ENCODE measurements at regions not wholly inside any gene's neighbourhood (a gene's known extent, or its start where the extent isn't known, plus 50 kb on each side); places are given as distances from the start of the nearest gene placed in this dataset.

GRCh38 chr2:71277536-71278103 lies 50.7 kb upstream of the PAIP2B start:
- peaks cover 70% of the 10 kb centered on the region for H3K27me3 Mint-ChIP-seq (ENCODE audit: low read depth)
- no peak overlapping the region for H3K27ac Mint-ChIP-seq
- peak overlapping the region; percentile 72 for H3K4me3 Mint-ChIP-seq (ENCODE audit: low read depth)
- peaks cover 9% of the 10 kb centered on the region for H3K4me1 Mint-ChIP-seq (ENCODE audit: low read depth)
- no peak for DNase-seq (ENCODE audit: low spot score)
- no peaks in the 10 kb centered on the region for H3K36me3 Mint-ChIP-seq (ENCODE audit: low read depth)
- peaks cover 11% of the 10 kb centered on the region for H3K9me3 Mint-ChIP-seq
- intact Hi-C loops (cut with micrococcal nuclease), result loop anchor here (2.0 to 10.0 kb wide), 2 partner anchors 55 to 143 kb away; partner anchors contain the start of genes MCEE and MPHOSPH10

- DNase-seq (ENCODE audit: low spot score), result no peak
- Mint-ChIP-seq H3K9me3 (peaks cover 11% of the 10 kb centered on the region), H3K4me3 (ENCODE audit: low read depth) (peak overlapping the region; percentile 72), H3K27ac (no peak overlapping the region), H3K36me3 (ENCODE audit: low read depth) (no peaks in the 10 kb centered on the region), H3K4me1 (ENCODE audit: low read depth) (peaks cover 9% of the 10 kb centered on the region), H3K27me3 (ENCODE audit: low read depth) (peaks cover 74% of the 10 kb centered on the region)
- intact Hi-C loops (cut with micrococcal nuclease), result loop anchor here (2.0 to 10.0 kb wide), 2 partner anchors 56 to 142 kb away; partner anchors contain the start of genes MCEE and MPHOSPH10
Observed at GRCh38 chr2:71277147-71277475, 50.2 kb upstream of the PAIP2B start.

- Mint-ChIP-seq H3K27me3 (ENCODE audit: low read depth) (peaks cover 76% of the 10 kb centered on the region), H3K36me3 (ENCODE audit: low read depth) (no peaks in the 10 kb centered on the region), H3K9me3 (peaks cover 11% of the 10 kb centered on the region), H3K4me1 (ENCODE audit: low read depth) (peaks cover 9% of the 10 kb centered on the region), H3K4me3 (ENCODE audit: low read depth) (peak overlapping the region; percentile 72), H3K27ac (no peak overlapping the region)
- intact Hi-C loops (cut with micrococcal nuclease), result loop anchor here (1.0 to 10.0 kb wide), 3 partner anchors 49 to 142 kb away; partner anchors contain the start of genes MCEE, MPHOSPH10 and PAIP2B
- DNase-seq (ENCODE audit: low spot score), result peak; percentile 85
Observed at GRCh38 chr2:71276311-71277146, 49.6 kb upstream of the PAIP2B start.
